ENCODE measurements at regions not wholly inside any gene's neighbourhood (a gene's known extent, or its start where the extent isn't known, plus 50 kb on each side); places are given as distances from the start of the nearest gene placed in this dataset.

DNA sequence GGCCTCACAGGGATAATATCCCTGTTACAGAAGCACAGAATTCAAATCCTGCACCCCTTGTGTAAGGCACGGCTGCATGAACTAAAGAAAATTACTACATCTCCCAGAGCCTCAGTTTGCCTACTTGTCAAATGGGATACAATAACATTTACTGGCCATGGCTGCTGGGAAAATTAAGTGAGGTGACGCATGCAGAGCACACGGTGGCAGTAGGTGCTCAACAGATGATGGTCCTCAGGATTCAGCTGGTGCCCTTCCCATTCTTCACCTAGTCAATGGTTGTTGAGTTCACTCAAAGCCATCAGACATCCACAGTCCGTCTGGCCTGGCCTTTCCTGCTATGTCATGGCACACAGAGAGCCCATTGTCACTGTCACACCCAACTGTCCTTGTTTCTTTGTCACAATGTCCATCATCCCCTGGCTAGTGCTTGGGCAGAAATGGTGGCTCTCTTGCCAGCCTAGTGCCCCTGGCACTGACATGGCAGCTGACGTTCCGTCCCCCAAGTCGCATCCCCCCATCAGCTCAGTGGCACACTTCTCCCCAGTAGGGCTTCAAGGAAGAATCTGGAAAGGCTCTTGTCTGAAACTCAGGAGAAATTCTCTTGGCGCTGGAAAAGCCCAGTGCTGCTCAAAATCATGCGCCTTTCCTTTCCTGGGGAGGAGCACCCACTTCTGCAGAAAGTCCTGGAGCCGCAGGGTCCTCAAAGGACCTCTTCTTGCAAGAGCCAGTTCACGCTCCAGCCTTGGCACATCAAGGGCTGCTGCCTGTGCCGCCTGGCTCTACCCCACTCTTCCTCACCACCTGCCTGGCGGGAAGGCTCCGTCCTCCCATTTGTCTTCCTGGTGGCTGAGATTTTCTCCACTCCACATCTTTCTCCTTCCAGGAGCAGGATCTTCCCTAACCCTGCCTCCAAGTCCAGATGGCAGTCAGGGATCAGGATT lies 55.9 kb upstream of the SLC66A3 start:
- intact Hi-C loops (cut with DNase I; ENCODE audit: low total_unique reads) = no loop called here
- Histone ChIP-seq H3K27me3 (no peaks in the 10 kb centered on the region), H3K9me3 (no peaks in the 10 kb centered on the region), H3K4me3 (no peak overlapping the region), H3K4me1 (no peaks in the 10 kb centered on the region), H3K36me3 (no peaks in the 10 kb centered on the region), H3K27ac (no peak overlapping the region)
- DNase-seq = no peak
- TF ChIP-seq, protein P1, sequence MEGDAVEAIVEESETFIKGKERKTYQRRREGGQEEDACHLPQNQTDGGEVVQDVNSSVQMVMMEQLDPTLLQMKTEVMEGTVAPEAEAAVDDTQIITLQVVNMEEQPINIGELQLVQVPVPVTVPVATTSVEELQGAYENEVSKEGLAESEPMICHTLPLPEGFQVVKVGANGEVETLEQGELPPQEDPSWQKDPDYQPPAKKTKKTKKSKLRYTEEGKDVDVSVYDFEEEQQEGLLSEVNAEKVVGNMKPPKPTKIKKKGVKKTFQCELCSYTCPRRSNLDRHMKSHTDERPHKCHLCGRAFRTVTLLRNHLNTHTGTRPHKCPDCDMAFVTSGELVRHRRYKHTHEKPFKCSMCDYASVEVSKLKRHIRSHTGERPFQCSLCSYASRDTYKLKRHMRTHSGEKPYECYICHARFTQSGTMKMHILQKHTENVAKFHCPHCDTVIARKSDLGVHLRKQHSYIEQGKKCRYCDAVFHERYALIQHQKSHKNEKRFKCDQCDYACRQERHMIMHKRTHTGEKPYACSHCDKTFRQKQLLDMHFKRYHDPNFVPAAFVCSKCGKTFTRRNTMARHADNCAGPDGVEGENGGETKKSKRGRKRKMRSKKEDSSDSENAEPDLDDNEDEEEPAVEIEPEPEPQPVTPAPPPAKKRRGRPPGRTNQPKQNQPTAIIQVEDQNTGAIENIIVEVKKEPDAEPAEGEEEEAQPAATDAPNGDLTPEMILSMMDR (IDR thresholded peaks at IDR 0.05) = no peak
- no peak for TF ChIP-seq POLR2A (IDR thresholded peaks at IDR 0.05)

DNA sequence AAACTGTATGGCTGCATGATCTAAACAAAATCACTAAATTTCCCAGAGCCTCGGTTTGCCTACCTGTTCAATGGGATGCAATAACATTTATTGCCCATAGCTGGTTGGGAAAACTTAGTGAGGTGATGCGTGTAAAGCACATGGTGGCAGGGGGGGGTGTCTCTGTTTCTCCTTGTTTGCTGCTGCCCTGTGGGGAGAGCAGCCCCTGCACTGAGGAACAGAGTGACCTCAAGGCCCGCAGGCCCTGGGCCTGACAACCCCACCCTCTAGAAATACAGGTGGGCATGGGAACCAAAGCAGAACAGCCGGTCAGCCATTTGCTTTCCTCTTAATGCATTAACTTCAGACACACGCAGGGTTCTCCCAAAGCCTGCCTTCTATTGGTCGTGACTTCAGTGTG lies 55.1 kb upstream of the SLC66A3 start:
- intact Hi-C loops (cut with DNase I; ENCODE audit: low total_unique reads) = no loop called here
- no peaks in the 10 kb centered on the region for H3K27me3 ChIP-seq
- no peak overlapping the region for H3K4me3 ChIP-seq
- H3K36me3 ChIP-seq = no peaks in the 10 kb centered on the region
- no peak overlapping the region for H3K27ac ChIP-seq
- TF ChIP-seq, protein P1 (IDR thresholded peaks at IDR 0.05) = no peak
- TF ChIP-seq POLR2A (IDR thresholded peaks at IDR 0.05) = no peak
- H3K4me1 ChIP-seq = no peaks in the 10 kb centered on the region
- DNase-seq = no peak
- no peaks in the 10 kb centered on the region for H3K9me3 ChIP-seq

DNA sequence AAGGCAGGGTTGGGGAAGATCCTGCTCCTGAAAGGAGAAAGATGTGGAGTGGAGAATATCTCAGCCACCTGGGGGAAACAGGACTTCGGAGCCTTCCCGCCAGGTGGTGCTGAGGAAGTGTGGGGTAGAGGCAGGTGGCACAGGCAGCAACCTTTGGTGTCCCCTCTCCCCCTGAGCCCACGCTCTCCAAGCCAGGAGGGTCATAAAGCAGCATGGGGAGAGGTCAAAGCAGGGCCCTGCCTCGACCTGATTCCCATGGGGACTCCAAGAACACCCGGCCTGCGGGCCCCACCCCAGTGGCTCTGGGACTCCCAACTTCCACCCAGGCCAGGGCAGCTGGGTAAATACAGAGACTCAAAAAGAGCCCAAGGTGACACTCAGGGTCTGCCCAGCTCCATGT lies 54.3 kb upstream of the SLC66A3 start:
- TF ChIP-seq, protein P1 (IDR thresholded peaks at IDR 0.05) = no peak
- TF ChIP-seq POLR2A (IDR thresholded peaks at IDR 0.05) = no peak
- intact Hi-C loops (cut with DNase I; ENCODE audit: low total_unique reads) = no loop called here
- Histone ChIP-seq H3K27ac (no peak overlapping the region), H3K4me1 (no peaks in the 10 kb centered on the region), H3K36me3 (no peaks in the 10 kb centered on the region), H3K9me3 (no peaks in the 10 kb centered on the region), H3K4me3 (no peak overlapping the region), H3K27me3 (no peaks in the 10 kb centered on the region)
- DNase-seq = no peak

DNA sequence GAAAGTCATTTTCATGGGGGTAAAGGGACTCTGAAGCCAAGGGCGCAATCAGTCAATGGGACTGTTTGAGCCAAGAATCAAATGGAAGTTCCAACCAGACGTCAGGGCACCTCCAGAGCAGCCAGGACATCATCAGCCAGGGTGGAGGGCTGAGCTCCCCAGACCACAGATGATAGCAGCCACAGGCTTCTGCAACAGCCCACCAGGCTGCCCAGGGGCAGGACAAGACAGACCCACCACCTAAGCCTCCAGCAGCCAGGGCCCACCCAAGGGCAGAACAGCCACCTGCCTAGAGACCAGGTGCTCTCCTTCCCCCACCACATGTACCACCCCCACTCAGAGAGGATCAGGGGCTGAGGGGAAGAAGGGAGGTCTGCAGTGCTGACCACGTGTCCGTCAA lies 53.8 kb upstream of the SLC66A3 start:
- DNase-seq = no peak
- intact Hi-C loops (cut with DNase I; ENCODE audit: low total_unique reads) = no loop called here
- no peak for TF ChIP-seq POLR2A (IDR thresholded peaks at IDR 0.05)
- TF ChIP-seq, protein P1 (IDR thresholded peaks at IDR 0.05) = no peak
- no peaks in the 10 kb centered on the region for H3K36me3 ChIP-seq
- no peak overlapping the region for H3K4me3 ChIP-seq
- no peaks in the 10 kb centered on the region for H3K4me1 ChIP-seq
- no peak overlapping the region for H3K27ac ChIP-seq
- H3K9me3 ChIP-seq = no peaks in the 10 kb centered on the region
- H3K27me3 ChIP-seq = no peaks in the 10 kb centered on the region

DNA sequence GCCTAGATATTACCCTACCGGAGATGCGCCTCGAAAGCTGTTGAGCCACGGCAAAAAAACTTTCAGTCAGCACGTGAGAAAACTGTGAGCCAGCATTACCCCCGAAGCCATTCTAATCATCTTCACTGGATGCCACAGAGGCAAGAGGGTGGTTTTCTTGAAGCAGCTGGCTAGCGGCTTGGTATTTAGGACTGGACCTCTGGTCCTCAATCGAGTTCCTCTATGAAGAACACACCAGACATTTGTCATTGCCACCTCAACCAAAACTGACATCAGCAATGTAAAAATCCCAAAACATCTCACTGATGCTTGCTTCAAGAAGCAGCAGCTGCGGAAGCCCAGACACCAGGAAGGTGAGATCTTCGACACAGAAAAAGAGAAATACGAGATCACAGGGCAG lies 52.8 kb upstream of the SLC66A3 start:
- no peaks in the 10 kb centered on the region for H3K4me1 ChIP-seq
- intact Hi-C loops (cut with DNase I; ENCODE audit: low total_unique reads) = no loop called here
- H3K9me3 ChIP-seq = no peaks in the 10 kb centered on the region
- H3K4me3 ChIP-seq = no peak overlapping the region
- TF ChIP-seq, protein P1 (IDR thresholded peaks at IDR 0.05) = no peak
- no peak for TF ChIP-seq POLR2A (IDR thresholded peaks at IDR 0.05)
- no peak overlapping the region for H3K27ac ChIP-seq
- no peaks in the 10 kb centered on the region for H3K36me3 ChIP-seq
- DNase-seq = no peak
- no peaks in the 10 kb centered on the region for H3K27me3 ChIP-seq

All from uterus (tissue), 3 donors.